ENCODE measurements at regions not wholly inside any gene's neighbourhood (a gene's known extent, or its start where the extent isn't known, plus 50 kb on each side); places are given as distances from the start of the nearest gene placed in this dataset.
A peak's percentile ranks its signal among the peaks of the same experiment; 100 is the strongest.
"Not testable (repeated sequence)": the region's sequence is repeated elsewhere in the genome, so short reads cannot be mapped to it uniquely, and the experiment has no call there.

- Histone ChIP-seq H3K27ac (ENCODE audit: low read depth, low read length) (no peak overlapping the region), H3K27me3 (ENCODE audit: control insufficient read depth, insufficient read depth, low read length) (no peaks in the 10 kb centered on the region), H3K9me3 (ENCODE audit: control insufficient read depth, insufficient read depth, low read length) (no peaks in the 10 kb centered on the region), H3K36me3 (ENCODE audit: control insufficient read depth, insufficient read depth, low read length) (no peaks in the 10 kb centered on the region), H3K4me1 (ENCODE audit: control insufficient read depth, insufficient read depth, low read length) (no peaks in the 10 kb centered on the region), H3K4me3 (ENCODE audit: low read depth, low read length) (no peak overlapping the region)
- whole genome bisulfite sequencing (ENCODE audit: insufficient coverage) = 80% methylated on average over 1 of the region's 3 CpGs
- no peak for DNase-seq (ENCODE audit: low read depth in 4 of 6, low spot score in 6 of 6)
These were observed 215.8 kb downstream of the UTRN start for GRCh38 chr6:144500892-144501291.

DNA sequence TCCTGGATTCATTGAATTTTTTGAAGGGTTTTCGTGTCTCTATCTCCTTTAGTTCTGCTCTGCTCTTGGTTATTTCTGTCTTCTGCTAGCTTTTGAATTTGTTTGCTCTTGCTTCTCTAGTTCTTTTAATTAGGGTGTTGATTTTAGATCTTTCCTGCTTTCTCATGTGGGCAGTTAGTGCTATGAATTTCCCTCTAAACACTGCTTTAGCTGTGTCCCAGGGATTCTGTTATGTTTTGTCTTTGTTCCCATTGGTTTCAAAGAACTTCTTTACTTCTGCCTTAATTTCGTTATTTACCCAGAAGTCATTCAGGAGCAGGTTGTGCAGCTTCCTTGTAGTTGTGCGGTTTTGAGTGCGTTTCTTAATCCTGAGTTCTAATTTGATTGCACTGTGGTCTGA, 220.1 kb downstream of the UTRN start:
- not testable (repeated sequence) for H3K27ac ChIP-seq (ENCODE audit: low read depth, low read length); H3K9me3 ChIP-seq (ENCODE audit: control insufficient read depth, insufficient read depth, low read length); H3K36me3 ChIP-seq (ENCODE audit: control insufficient read depth, insufficient read depth, low read length); H3K4me3 ChIP-seq (ENCODE audit: low read depth, low read length); H3K4me1 ChIP-seq (ENCODE audit: control insufficient read depth, insufficient read depth, low read length); H3K27me3 ChIP-seq (ENCODE audit: control insufficient read depth, insufficient read depth, low read length); DNase-seq (ENCODE audit: low read depth in 4 of 6, low spot score in 6 of 6)
- 100% methylated on average over 1 of the region's 4 CpGs for WGBS (ENCODE audit: insufficient coverage)

- H3K27me3 ChIP-seq (ENCODE audit: control insufficient read depth, insufficient read depth, low read length); DNase-seq (ENCODE audit: low read depth in 4 of 6, low spot score in 6 of 6); H3K4me1 ChIP-seq (ENCODE audit: control insufficient read depth, insufficient read depth, low read length); H3K4me3 ChIP-seq (ENCODE audit: low read depth, low read length); H3K9me3 ChIP-seq (ENCODE audit: control insufficient read depth, insufficient read depth, low read length); H3K36me3 ChIP-seq (ENCODE audit: control insufficient read depth, insufficient read depth, low read length); H3K27ac ChIP-seq (ENCODE audit: low read depth, low read length): not testable (repeated sequence)
- no CpG with 5 or more reads among the region's 3 CpGs for WGBS (ENCODE audit: insufficient coverage)
These were observed 220.9 kb downstream of the UTRN start for GRCh38 chr6:144506051-144506450.

GRCh38 chr6:144507772-144508312, 222.7 kb downstream of the UTRN start:
- not testable (repeated sequence) for H3K4me1 ChIP-seq (ENCODE audit: control insufficient read depth, insufficient read depth, low read length); H3K9me3 ChIP-seq (ENCODE audit: control insufficient read depth, insufficient read depth, low read length); H3K36me3 ChIP-seq (ENCODE audit: control insufficient read depth, insufficient read depth, low read length); H3K27ac ChIP-seq (ENCODE audit: low read depth, low read length); H3K27me3 ChIP-seq (ENCODE audit: control insufficient read depth, insufficient read depth, low read length); H3K4me3 ChIP-seq (ENCODE audit: low read depth, low read length); DNase-seq (ENCODE audit: low read depth in 4 of 6, low spot score in 6 of 6)
- 100% methylated on average over 2 of the region's 6 CpGs for WGBS (ENCODE audit: insufficient coverage)

- H3K4me1 ChIP-seq (ENCODE audit: control insufficient read depth, insufficient read depth, low read length) = no peaks in the 10 kb centered on the region
- H3K27me3 ChIP-seq (ENCODE audit: control insufficient read depth, insufficient read depth, low read length) = no peaks in the 10 kb centered on the region
- DNase-seq (ENCODE audit: low read depth in 4 of 6, low spot score in 6 of 6) = no peak
- H3K4me3 ChIP-seq (ENCODE audit: low read depth, low read length) = no peak overlapping the region
- no CpG with 5 or more reads among the region's 4 CpGs for WGBS (ENCODE audit: insufficient coverage)
- H3K27ac ChIP-seq (ENCODE audit: low read depth, low read length) = no peak overlapping the region
- no peaks in the 10 kb centered on the region for H3K36me3 ChIP-seq (ENCODE audit: control insufficient read depth, insufficient read depth, low read length)
- H3K9me3 ChIP-seq (ENCODE audit: control insufficient read depth, insufficient read depth, low read length) = no peaks in the 10 kb centered on the region
These were observed 225.7 kb downstream of the UTRN start for GRCh38 chr6:144510859-144511258.

GRCh38 chr6:144515761-144516160, 230.6 kb downstream of the UTRN start:
- Histone ChIP-seq H3K27ac (ENCODE audit: low read depth, low read length) (no peak overlapping the region), H3K36me3 (ENCODE audit: control insufficient read depth, insufficient read depth, low read length) (no peaks in the 10 kb centered on the region), H3K27me3 (ENCODE audit: control insufficient read depth, insufficient read depth, low read length) (no peaks in the 10 kb centered on the region), H3K4me1 (ENCODE audit: control insufficient read depth, insufficient read depth, low read length) (no peaks in the 10 kb centered on the region), H3K9me3 (ENCODE audit: control insufficient read depth, insufficient read depth, low read length) (no peaks in the 10 kb centered on the region), H3K4me3 (ENCODE audit: low read depth, low read length) (no peak overlapping the region)
- 72% methylated on average over 2 of the region's 5 CpGs for WGBS (ENCODE audit: insufficient coverage)
- DNase-seq (ENCODE audit: low read depth in 4 of 6, low spot score in 6 of 6) = no peak

DNA sequence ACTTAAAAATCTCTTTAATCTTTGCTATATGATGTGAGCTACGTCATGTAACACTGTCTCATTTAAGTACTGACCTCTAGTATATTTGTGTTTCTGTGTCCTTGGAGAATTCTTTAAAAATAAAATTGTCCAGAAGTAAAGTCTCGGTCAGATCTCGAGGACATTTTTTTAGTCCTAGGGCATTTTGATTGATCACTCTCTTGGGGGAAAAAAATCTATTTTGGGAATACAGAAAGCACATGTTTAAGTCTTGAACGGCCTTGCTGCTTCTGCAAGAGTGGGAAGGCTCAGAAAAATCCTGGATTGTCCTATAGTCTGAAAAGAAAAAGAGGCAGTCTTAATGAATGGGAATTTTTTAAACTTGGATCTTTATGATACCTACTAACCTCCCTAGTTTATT, 234.3 kb downstream of the UTRN start:
- H3K27ac ChIP-seq (ENCODE audit: low read depth, low read length) = no peak overlapping the region
- H3K27me3 ChIP-seq (ENCODE audit: control insufficient read depth, insufficient read depth, low read length) = no peaks in the 10 kb centered on the region
- H3K4me1 ChIP-seq (ENCODE audit: control insufficient read depth, insufficient read depth, low read length) = no peaks in the 10 kb centered on the region
- 100% methylated on average over 1 of the region's 4 CpGs for WGBS (ENCODE audit: insufficient coverage)
- no peak for DNase-seq (ENCODE audit: low read depth in 4 of 6, low spot score in 6 of 6)
- H3K4me3 ChIP-seq (ENCODE audit: low read depth, low read length) = no peak overlapping the region
- no peaks in the 10 kb centered on the region for H3K36me3 ChIP-seq (ENCODE audit: control insufficient read depth, insufficient read depth, low read length)
- H3K9me3 ChIP-seq (ENCODE audit: control insufficient read depth, insufficient read depth, low read length) = no peaks in the 10 kb centered on the region

GRCh38 chr6:144528743-144529425, 243.7 kb downstream of the UTRN start:
- H3K4me1 ChIP-seq (ENCODE audit: control insufficient read depth, insufficient read depth, low read length) = no peaks in the 10 kb centered on the region
- DNase-seq (ENCODE audit: low read depth in 4 of 6, low spot score in 6 of 6) = peak in 1 of 6 donors; percentile 5
- H3K9me3 ChIP-seq (ENCODE audit: control insufficient read depth, insufficient read depth, low read length) = no peaks in the 10 kb centered on the region
- WGBS (ENCODE audit: insufficient coverage) = 72% methylated on average over 7 of the region's 9 CpGs
- H3K27me3 ChIP-seq (ENCODE audit: control insufficient read depth, insufficient read depth, low read length) = no peaks in the 10 kb centered on the region
- no peak overlapping the region for H3K27ac ChIP-seq (ENCODE audit: low read depth, low read length)
- no peaks in the 10 kb centered on the region for H3K36me3 ChIP-seq (ENCODE audit: control insufficient read depth, insufficient read depth, low read length)
- no peak overlapping the region for H3K4me3 ChIP-seq (ENCODE audit: low read depth, low read length)

GRCh38 chr6:144530118-144530517, 245.0 kb downstream of the UTRN start:
- no CpG with 5 or more reads among the region's 2 CpGs for WGBS (ENCODE audit: insufficient coverage)
- H3K27ac ChIP-seq (ENCODE audit: low read depth, low read length) = no peak overlapping the region
- DNase-seq (ENCODE audit: low read depth in 4 of 6, low spot score in 6 of 6) = no peak
- no peak overlapping the region for H3K4me3 ChIP-seq (ENCODE audit: low read depth, low read length)
- H3K27me3 ChIP-seq (ENCODE audit: control insufficient read depth, insufficient read depth, low read length) = no peaks in the 10 kb centered on the region
- no peaks in the 10 kb centered on the region for H3K9me3 ChIP-seq (ENCODE audit: control insufficient read depth, insufficient read depth, low read length)
- H3K36me3 ChIP-seq (ENCODE audit: control insufficient read depth, insufficient read depth, low read length) = no peaks in the 10 kb centered on the region
- H3K4me1 ChIP-seq (ENCODE audit: control insufficient read depth, insufficient read depth, low read length) = no peaks in the 10 kb centered on the region

DNA sequence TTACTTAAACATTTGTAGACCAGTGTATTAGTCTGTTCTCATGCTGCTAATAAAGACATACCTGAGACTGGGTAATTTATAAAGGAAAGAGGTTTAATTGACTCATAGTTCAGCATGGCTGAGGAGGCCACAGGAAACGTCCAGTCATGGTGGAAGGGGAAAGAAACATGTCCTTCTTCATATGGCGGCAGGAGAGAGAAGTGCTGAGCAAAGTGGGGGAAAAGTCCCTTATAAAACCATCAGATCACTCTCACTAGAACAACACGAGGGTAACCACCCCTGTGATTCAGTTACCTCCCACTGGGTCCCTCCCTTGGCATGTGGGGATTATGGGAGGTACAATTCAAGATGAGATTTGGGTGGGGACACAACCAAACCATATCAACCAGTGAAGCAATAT, 247.1 kb downstream of the UTRN start:
- H3K36me3 ChIP-seq (ENCODE audit: control insufficient read depth, insufficient read depth, low read length); H3K4me1 ChIP-seq (ENCODE audit: control insufficient read depth, insufficient read depth, low read length); H3K4me3 ChIP-seq (ENCODE audit: low read depth, low read length); H3K27ac ChIP-seq (ENCODE audit: low read depth, low read length); H3K9me3 ChIP-seq (ENCODE audit: control insufficient read depth, insufficient read depth, low read length); H3K27me3 ChIP-seq (ENCODE audit: control insufficient read depth, insufficient read depth, low read length); DNase-seq (ENCODE audit: low read depth in 4 of 6, low spot score in 6 of 6): not testable (repeated sequence)
- no CpG with 5 or more reads among the region's 3 CpGs for WGBS (ENCODE audit: insufficient coverage)
